ENCODE measurements at regions not wholly inside any gene's neighbourhood (a gene's known extent, or its start where the extent isn't known, plus 50 kb on each side); places are given as distances from the start of the nearest gene placed in this dataset.
"Not testable (repeated sequence)": the region's sequence is repeated elsewhere in the genome, so short reads cannot be mapped to it uniquely, and the experiment has no call there.

DNA sequence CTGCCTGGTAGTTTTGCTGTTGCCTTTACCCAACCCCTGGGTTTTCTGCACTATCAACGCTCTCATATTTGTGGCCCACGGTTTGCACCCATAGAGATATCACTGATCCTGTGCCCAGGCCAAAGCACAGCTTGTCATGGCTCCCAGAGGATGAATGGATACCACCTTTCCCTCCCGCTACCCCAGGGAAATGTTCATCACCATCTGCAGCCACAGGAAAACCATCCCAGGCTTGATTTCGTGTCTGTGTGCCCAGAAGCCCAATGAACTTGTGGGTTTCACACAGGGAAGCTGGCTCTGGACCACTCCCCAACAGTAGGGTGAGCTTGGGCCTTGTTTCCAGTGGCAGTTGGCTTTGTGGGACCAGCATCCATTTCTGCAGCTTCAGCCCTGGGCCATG is 143.1 kb upstream of the GDF10 start:
- Histone ChIP-seq H3K4me3 (ENCODE audit: insufficient read depth, low read depth, low read length) (no peak overlapping the region), H3K27me3 (ENCODE audit: control insufficient read depth, insufficient read depth, low read length) (no peaks in the 10 kb centered on the region), H3K36me3 (replicated peaks; ENCODE audit: control insufficient read depth, insufficient read depth, low read length) (no peaks in the 10 kb centered on the region)
- no peak for DNase-seq

DNA sequence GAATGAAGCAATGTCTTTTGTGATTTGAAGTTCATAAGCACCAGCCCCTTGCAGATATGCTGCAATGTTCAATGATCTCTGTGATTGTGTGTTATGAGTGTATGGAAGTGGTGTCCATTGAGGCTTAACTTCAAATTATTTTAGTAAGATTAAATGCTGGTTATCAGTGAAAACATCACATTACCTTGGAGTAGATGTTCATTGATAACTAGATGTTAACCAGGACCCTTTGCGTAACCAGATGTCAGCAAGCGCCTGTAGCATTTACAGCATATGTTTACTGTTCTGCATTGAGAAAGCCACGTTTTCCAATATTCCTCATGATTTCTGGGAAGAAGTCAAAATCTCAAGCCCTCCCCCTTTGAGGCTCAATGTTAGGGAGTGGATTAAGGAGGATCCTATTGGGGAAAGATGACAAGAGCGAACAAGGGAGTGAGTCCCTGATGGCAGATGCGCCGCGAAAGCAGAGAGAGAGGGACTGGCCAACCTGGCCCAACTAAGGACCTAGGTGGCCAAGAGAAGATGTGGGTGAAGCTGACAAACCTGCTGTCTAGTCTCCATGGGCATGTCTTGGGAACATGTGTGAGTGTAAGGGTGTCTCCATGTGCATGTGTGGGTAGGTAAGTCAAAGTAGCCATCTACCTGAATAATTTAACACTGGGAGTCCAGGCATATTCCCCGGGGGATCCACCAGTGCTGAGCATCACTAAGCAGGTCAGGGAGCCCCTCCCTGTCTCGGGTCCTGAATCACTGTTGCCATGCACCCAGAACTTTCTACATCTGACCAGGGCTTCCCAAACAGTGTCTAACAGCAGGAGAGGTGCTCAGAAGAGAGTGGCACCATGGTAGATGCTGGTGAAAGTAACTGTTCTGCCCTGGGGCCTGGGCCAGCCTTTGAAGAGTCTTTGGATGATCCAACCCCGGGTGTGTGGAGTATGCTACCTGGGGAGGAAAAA is 141.6 kb upstream of the GDF10 start:
- no peak overlapping the region for H3K4me3 ChIP-seq (ENCODE audit: insufficient read depth, low read depth, low read length)
- no peaks in the 10 kb centered on the region for H3K27me3 ChIP-seq (ENCODE audit: control insufficient read depth, insufficient read depth, low read length)
- DNase-seq, result no peak
- H3K36me3 ChIP-seq (replicated peaks; ENCODE audit: control insufficient read depth, insufficient read depth, low read length), result no peaks in the 10 kb centered on the region

DNA sequence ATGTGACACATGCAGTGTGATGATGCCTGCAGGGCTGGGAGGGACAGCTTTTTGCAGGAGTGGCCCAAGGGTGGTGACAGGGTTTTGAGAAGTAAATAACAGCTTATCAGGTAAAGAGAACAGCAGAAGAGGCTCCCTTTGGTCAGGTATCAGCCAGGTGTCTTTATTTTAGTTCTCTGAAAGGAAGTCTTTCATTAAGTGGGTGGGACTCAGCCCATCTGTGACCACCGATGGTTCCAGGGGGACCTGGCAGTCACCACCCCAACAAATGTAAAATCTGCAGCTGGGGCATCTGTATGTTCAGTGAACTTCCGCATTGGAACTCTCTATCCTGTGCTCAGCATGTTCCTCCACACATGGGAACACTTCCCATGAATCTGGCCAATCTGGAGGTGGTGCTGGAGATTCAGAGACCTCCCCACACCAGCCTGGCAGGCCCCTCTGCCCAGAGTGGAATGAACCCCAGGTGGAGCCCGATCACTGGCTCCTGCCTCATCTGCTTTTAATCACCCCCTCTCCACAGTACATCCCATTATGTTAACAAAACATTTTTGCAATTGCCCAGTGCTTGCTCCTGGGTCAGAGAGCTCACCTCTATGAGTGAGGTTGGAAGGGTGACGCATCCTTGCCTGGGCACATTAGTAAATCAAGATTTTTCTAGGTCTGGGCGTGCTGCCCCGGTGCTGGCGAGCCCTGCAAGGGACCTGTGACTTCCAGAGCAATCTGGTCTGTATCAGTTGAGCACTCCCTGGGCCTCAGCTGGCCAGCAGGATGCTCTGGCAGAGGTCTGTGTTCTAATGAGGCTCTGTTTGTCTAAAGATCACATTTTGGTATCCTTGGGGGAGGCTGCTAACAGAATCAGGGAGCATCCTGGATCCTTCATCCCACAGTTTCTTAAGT is 140.4 kb upstream of the GDF10 start:
- no peak overlapping the region for H3K4me3 ChIP-seq (ENCODE audit: insufficient read depth, low read depth, low read length)
- H3K27me3 ChIP-seq (ENCODE audit: control insufficient read depth, insufficient read depth, low read length), result no peaks in the 10 kb centered on the region
- DNase-seq, result no peak
- no peaks in the 10 kb centered on the region for H3K36me3 ChIP-seq (replicated peaks; ENCODE audit: control insufficient read depth, insufficient read depth, low read length)

DNA sequence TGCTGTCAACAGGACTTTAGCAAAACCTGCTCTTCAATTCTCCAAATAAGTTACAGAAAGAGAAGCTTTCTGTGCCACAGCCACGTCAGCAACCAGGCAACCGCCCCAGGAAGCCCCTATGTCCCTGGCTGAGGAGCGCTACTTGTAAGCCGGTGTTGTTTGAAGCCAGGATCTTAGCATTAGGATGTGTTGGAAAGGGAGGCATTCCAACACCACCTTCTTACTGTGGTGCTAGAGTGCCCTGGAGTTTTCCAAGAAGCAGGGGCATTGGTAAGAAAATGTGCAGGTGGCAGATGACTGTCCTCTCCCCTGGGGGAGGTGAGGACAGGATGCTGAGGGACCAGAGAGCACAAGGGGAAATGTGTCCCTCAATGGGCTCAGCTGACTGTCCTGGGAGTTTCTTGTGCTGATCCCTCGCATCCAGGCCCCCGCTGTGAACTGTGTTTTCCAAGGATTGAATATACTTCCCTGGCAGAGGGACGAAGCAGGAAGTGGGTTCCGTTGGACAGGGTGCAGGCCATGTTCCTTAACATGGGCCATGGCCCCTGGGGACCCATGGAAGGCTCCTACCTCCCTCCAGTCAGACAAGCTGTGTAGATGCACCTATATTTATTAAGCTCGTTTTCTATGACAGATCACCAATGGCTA is 139.6 kb upstream of the GDF10 start:
- no peaks in the 10 kb centered on the region for H3K36me3 ChIP-seq (replicated peaks; ENCODE audit: control insufficient read depth, insufficient read depth, low read length)
- no peak for DNase-seq
- no peaks in the 10 kb centered on the region for H3K27me3 ChIP-seq (ENCODE audit: control insufficient read depth, insufficient read depth, low read length)
- no peak overlapping the region for H3K4me3 ChIP-seq (ENCODE audit: insufficient read depth, low read depth, low read length)

DNA sequence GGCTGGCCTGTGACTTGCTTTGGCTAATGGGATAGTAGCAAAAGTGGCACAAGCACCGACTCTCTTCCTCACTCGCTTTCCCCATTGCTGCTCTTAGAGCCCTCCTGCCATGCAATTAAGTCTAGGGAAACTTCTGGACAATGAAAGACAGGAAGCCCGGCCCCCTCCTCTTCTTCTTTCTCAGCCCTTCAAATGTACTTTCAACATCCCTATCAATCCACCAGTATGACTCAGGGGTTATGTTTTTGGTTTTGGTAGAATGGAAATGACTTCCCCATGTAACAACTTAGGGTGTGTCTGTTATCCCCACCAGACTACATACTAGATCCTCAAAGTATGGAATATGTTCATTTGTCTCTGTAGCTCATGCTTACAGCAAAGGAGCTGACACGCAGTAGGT is 139.0 kb upstream of the GDF10 start:
- H3K4me3 ChIP-seq (ENCODE audit: insufficient read depth, low read depth, low read length), result no peak overlapping the region
- no peaks in the 10 kb centered on the region for H3K36me3 ChIP-seq (replicated peaks; ENCODE audit: control insufficient read depth, insufficient read depth, low read length)
- DNase-seq, result no peak
- no peaks in the 10 kb centered on the region for H3K27me3 ChIP-seq (ENCODE audit: control insufficient read depth, insufficient read depth, low read length)

DNA sequence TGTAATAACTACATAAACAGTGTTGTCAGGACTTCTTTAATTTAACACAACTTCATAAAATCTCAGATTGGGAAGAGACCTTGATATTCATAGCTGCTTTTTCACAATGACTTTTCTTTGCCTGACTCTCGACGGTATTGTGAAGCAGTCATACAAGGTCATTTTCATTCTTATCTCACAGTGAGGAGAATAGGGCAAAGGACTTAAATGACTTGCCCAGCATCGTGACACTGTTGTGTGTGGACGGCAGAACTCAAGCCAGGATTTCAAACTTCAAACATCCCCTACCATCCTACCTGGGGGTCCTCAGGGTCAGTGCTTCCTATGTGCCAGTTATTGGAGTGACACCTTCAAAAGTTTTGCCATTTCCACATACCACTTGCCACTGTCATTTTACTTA is 138.5 kb upstream of the GDF10 start:
- no peak for DNase-seq
- H3K27me3 ChIP-seq (ENCODE audit: control insufficient read depth, insufficient read depth, low read length), result no peaks in the 10 kb centered on the region
- no peak overlapping the region for H3K4me3 ChIP-seq (ENCODE audit: insufficient read depth, low read depth, low read length)
- H3K36me3 ChIP-seq (replicated peaks; ENCODE audit: control insufficient read depth, insufficient read depth, low read length), result no peaks in the 10 kb centered on the region

DNA sequence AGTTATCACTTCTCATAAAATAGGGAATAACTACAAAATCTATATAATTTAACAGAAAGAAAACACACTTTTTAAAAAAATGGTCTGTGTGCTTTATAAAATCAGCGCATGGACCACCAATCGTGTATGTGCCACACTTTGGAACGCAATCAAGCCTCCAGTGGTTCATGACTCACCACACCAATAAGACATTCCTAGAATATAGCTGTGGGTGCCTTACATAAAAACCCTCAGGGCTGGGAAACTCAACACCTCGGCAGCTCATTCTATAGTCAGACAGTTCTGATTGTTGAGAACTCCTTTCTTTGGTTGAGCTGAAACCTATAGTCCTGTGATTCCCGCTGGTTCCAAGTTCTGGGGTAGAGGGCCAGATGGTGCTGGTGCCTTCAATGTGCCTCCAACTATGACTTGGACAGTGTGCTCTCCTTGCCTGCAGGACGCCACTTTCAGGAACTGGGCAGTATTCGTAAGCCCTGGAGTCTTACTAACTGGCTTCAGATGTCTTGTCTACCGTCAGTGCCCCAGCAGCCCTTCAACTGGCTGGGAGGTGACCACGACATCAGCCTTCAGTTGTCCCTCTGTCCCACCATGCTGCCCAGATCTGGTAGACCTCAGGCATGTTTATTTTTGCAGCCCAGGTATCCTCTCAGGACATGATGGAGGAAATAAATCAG is 135.7 kb upstream of the GDF10 start:
- H3K36me3 ChIP-seq (replicated peaks; ENCODE audit: control insufficient read depth, insufficient read depth, low read length), result no peaks in the 10 kb centered on the region
- no peak for DNase-seq
- H3K4me3 ChIP-seq (ENCODE audit: insufficient read depth, low read depth, low read length), result no peak overlapping the region
- no peaks in the 10 kb centered on the region for H3K27me3 ChIP-seq (ENCODE audit: control insufficient read depth, insufficient read depth, low read length)

DNA sequence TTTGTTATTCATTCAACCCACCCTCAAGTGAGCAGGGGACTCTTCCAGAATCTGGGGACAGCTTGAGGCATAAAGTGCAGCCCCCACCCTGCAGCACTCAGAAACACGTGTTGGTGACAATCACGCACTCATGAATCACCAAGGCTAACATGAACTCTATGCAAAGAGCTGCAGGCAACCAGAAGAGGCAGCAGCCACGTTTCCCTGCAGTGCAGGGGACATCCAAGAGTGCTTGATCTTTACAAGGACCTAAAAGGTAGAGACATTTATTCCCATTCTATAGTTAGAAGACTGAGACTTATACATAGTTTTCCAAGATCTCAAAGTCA is 135.2 kb upstream of the GDF10 start:
- no peaks in the 10 kb centered on the region for H3K36me3 ChIP-seq (replicated peaks; ENCODE audit: control insufficient read depth, insufficient read depth, low read length)
- no peak overlapping the region for H3K4me3 ChIP-seq (ENCODE audit: insufficient read depth, low read depth, low read length)
- no peaks in the 10 kb centered on the region for H3K27me3 ChIP-seq (ENCODE audit: control insufficient read depth, insufficient read depth, low read length)
- DNase-seq, result no peak

DNA sequence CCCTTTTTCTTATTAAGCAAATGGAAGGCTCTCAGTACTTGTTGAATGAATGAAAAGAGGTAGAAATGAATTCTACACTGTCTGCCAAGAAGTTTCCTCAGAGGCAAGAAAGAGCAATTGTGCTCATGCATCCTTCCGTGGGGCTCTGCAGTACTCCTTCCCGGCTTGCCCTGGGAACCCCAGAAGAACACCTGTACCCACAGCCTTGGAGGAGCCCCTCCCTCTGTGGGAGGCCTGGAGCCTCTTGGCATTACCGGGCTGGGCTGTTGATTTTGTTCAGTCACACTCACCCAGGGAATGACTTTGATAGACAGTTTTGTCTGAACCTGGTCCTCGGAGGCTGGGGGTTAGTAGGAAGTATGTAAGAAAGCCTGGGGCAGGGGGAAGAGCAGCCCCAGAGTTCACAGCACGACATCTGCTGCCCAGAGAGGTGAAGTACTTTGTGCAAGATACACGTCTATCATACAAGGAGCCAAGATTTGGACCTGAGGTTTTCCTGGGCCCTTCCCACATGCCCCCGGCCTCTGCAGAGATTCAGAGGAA is 134.8 kb upstream of the GDF10 start:
- DNase-seq, result no peak
- no peaks in the 10 kb centered on the region for H3K36me3 ChIP-seq (replicated peaks; ENCODE audit: control insufficient read depth, insufficient read depth, low read length)
- H3K4me3 ChIP-seq (ENCODE audit: insufficient read depth, low read depth, low read length), result no peak overlapping the region
- H3K27me3 ChIP-seq (ENCODE audit: control insufficient read depth, insufficient read depth, low read length), result no peaks in the 10 kb centered on the region

DNA sequence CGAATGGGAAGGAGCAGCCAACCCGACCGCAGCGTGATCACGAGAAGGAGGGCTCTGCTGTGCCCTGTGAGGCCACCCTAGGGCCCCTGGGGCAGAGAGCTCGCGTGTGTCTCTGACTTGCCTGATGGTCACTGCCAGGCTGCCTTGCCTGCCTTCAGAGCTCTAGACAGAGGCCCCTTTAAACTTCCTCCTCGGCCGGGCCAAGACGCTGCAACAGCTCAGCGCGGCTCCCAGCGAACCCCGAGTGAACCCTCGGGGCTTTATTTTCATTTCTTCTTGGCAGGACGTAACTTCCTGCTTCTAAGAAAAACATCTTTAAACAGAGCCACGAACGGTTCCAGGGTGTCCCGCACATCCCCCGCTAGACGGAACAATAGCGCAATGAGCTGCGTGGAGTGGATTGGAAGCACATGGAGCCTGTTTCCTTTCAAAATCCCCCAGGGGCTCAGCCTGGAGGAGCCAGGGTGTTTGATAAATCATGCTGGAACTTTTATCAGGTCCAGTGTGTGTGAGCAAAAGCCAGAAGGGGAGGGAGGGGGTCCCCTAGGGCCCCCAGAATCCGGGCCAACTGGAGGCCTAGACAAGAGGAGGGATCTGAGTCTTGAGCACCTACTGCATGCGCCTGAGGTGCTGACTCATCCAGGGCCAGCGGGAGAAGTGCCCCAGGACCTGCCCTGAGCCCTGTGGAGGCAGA is 134.1 kb upstream of the GDF10 start:
- no peaks in the 10 kb centered on the region for H3K36me3 ChIP-seq (replicated peaks; ENCODE audit: control insufficient read depth, insufficient read depth, low read length)
- H3K27me3 ChIP-seq (ENCODE audit: control insufficient read depth, insufficient read depth, low read length), result no peaks in the 10 kb centered on the region
- no peak overlapping the region for H3K4me3 ChIP-seq (ENCODE audit: insufficient read depth, low read depth, low read length)
- no peak for DNase-seq

DNA sequence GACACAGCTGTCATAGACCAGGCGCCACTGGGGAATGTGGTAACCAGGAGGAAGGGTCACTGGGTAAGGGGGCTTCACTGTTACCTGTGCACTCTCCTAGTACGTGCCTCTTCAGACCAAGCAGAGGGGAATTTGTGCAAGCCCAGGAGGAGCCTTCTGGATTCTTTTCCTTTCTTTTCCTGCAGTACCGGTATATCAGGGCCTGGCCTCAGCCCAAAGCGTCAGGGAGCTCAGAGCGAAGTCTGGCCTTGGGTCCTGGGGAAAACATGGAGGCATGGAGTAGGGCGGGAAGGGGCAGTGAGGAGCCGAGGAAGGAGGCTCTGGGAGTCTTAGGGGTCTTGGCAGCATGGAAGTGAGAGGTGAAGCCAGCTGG is 133.6 kb upstream of the GDF10 start:
- no peak for DNase-seq
- Histone ChIP-seq H3K36me3 (replicated peaks; ENCODE audit: control insufficient read depth, insufficient read depth, low read length) (no peaks in the 10 kb centered on the region), H3K27me3 (ENCODE audit: control insufficient read depth, insufficient read depth, low read length) (no peaks in the 10 kb centered on the region), H3K4me3 (ENCODE audit: insufficient read depth, low read depth, low read length) (no peak overlapping the region)

DNA sequence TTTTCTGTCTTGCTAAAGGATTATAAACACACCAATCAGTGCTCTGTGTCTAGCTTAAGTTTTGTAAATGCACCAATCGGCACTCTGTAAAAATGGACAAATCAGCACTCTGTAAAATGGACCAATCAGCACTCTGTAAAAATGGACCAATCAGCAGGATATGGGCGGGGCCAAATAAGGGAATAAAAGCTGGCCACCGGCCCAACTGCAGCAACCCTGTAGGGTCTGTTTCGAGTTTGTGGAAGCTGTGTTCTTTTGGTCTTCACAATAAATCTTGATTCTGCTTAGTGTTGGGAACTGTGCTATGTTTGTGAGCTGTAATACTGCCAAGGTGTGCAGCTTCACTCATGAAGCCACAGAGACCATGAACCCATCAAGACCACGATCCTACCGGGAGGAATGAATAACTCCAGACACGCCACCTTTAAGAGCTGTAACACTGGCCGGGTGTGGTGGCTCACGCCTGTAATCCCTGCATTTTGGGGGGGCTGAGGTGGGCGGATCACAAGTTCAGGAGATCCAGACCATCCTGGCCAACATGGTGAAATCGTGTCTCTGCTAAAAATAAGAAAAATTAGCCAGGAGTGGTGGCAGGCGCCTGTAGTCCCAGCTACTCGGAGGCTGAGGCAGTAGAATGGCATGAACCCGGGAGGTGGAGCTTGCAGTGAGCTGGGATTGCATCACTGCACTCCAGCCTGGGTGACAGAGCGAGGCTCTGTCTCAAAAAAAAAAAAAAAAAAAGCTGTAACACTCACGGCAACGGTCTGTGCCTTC is 133.0 kb upstream of the GDF10 start:
- H3K4me3 ChIP-seq (ENCODE audit: insufficient read depth, low read depth, low read length); H3K36me3 ChIP-seq (replicated peaks; ENCODE audit: control insufficient read depth, insufficient read depth, low read length); DNase-seq; H3K27me3 ChIP-seq (ENCODE audit: control insufficient read depth, insufficient read depth, low read length): not testable (repeated sequence)

DNA sequence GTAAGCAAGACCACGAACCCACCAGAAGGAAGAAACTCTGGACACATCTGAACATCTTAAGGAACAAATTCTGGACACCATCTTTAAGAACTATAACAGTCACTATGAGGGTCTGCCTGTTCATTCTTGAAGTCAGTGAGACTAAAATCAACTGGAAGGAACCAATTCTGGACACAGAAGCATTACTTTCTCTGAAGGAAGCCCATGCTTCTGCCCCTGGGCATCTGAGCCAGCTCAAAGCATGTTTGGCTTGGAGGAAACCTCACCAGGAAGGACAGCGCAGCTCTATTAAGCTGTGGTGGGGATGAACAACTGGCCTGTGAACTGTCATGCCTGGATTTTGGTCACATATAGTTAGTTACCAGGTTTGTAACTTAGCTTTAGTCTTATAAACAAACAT is 132.4 kb upstream of the GDF10 start:
- Histone ChIP-seq H3K4me3 (ENCODE audit: insufficient read depth, low read depth, low read length) (no peak overlapping the region), H3K36me3 (replicated peaks; ENCODE audit: control insufficient read depth, insufficient read depth, low read length) (no peaks in the 10 kb centered on the region), H3K27me3 (ENCODE audit: control insufficient read depth, insufficient read depth, low read length) (no peaks in the 10 kb centered on the region)
- no peak for DNase-seq
